GM19240 (cell line): ENCODE measurements at regions not wholly inside any gene's neighbourhood (a gene's known extent, or its start where the extent isn't known, plus 50 kb on each side); places are given as distances from the start of the nearest gene placed in this dataset.
"Not testable (repeated sequence)": the region's sequence is repeated elsewhere in the genome, so short reads cannot be mapped to it uniquely, and the experiment has no call there.

ENCODE experiments used
- DNase-seq: peaks from one replicate; pipeline ENCODE4 v3.0.0; 2011; ENCODE audit warnings: low spot score; ENCODE audit not compliant: insufficient read length

DNA sequence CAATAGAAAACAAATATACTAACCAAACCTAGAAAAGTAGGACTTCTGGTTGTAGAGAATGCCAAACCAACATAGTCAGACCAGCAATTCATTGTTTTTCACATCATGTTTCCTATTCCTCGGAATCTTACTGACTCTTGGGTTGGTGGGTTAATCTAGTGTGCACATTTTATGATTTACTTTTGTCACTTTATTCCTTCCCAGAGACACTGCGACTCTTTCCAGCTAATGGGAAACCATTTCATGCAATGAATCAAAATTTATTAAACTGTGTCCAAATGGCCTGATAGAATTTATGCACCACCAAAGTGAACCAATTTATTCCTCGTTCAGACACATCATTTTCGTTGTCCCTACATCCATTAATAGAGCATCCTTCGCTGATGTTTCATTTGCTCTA, 464.9 kb downstream of the RPS29 start:
- DNase-seq, result no peak

- no peak for DNase-seq
These were observed 471.9 kb downstream of the RPS29 start for GRCh38 chr14:49114161-49114893.

- no peak for DNase-seq
These were observed 479.2 kb downstream of the RPS29 start for GRCh38 chr14:49106741-49107667.

- DNase-seq, result no peak
These were observed 480.2 kb downstream of the RPS29 start for GRCh38 chr14:49105956-49106355.

DNA sequence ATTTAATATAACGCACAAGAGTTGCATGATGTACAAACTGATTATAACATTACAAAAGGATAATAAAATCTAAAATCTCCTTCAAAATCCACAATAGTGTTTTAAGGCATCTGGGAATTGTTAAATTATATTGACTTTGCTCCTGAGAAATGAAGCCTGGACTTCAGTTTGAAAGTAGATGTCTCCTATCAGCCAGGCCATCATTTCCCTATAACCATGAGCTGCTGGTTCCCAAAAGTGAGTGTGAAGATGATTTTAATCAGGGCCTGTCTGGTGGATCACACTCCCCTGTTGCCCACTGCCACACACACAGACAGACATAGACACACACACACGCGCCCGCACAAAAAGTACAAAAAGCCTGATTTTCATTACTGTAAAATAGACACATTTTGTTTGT, 480.7 kb downstream of the RPS29 start:
- DNase-seq, result no peak

DNA sequence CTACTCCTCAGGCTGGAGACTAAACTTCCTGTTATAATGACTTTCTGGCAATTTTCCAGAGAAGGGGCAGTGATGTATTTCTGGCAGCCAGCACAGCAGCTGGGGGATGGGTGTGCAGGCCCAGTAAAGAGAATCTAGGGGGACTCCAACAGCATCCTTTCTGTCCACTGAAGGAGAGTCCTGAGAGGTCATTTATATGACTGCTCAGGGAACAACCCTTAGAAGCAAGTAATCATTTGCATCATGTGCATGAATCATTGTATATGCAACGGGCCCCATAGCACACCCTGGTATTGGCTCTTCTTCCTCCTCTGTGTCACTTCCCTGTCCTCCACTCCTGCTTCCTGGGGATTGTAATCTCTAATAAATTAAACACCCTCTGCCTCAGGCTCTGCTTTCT, 493.8 kb downstream of the RPS29 start:
- no peak for DNase-seq

DNA sequence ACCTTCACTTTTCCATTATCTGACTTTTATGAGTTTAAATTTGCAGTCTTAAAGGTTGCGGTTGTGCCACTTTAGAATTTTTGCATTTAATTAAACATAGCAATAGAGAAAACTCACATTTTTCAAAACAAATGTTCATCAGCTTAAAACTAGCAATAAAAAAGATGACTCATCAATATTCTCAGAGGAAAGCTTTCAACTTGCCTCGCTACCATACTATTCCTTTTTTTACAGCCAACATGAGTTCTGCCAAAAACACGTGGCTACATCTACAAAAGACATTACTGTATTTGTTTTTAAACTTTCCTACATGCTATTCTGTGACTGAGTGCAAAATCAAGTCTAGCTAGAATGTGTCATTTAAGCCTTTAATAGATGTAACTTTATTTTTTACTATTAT, 497.1 kb downstream of the RPS29 start:
- DNase-seq, result no peak

- not testable (repeated sequence) for DNase-seq
These were observed 512.9 kb downstream of the RPS29 start for GRCh38 chr14:49073292-49073691.

- no peak for DNase-seq
These were observed 527.7 kb downstream of the RPS29 start for GRCh38 chr14:49058511-49058910.

GRCh38 chr14:49057838-49058510, 528.2 kb downstream of the RPS29 start:
- no peak for DNase-seq

GRCh38 chr14:49056021-49056420, 530.2 kb downstream of the RPS29 start:
- DNase-seq, result no peak

- no peak for DNase-seq
These were observed 533.7 kb downstream of the RPS29 start for GRCh38 chr14:49052521-49052920.

- no peak for DNase-seq
These were observed 534.7 kb downstream of the RPS29 start for GRCh38 chr14:49051328-49052060.

- no peak for DNase-seq
These were observed 535.4 kb downstream of the RPS29 start for GRCh38 chr14:49050822-49051221.

DNA sequence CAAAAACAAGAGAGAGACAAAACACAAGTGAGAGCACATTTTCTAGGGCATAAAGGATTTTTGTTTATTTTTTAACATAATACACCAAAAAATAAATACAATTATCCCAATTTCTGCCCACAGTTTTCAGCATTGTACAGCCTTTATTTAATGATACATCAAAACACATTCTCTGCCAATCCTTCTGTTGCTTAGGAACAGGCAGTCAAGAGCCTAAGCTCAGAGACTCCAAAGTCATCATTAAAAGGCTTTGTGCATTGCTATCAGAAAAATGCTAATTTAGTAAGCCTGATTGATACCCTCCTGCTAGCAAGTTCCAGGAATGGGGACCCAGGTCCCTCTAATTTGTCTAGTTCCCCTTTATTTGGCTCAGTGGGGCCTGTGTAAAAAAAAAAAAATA, 536.5 kb downstream of the RPS29 start:
- no peak for DNase-seq

DNA sequence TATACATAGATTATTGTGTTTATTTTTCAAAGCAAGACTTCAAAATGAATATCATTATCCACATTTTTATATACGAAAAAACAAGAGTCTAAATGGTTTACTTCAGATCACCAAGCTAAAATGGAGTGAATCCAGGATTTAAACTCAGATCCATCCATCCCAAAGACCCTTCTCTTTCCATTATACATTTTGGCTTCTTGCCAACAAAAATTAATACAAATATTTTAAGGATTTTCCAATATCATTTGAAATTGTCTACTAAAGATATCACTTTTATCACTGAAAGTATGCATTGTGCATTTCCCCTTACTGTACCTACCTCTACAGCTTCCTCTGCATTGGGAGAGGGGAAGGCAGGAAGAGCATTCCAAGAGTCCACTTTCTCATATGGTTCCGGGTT, 541.2 kb downstream of the RPS29 start:
- no peak for DNase-seq

DNA sequence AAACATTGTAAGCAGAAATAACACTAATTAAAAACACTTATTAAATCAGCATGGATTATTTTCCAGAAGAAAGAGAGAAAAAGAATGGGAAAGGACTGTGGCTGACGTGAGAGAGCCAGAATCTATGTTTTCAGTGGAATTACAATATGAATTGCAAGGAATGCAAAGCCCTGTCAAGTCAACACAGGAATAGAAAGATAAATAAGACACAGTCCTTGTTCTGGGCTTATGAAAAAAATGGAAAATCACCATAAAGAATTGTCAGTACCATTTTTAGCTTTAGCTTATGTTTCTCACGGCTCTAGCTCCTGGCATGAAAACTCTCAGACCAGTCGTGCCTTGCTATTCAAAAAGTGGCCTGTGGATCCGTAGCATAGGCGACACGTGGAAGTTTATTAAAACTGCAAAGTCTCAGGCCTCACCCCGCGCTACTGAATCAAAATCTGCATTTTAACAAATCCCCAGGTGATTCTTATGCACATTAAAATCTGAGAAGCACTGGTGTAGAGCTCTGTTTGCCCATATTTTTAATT, 549.1 kb downstream of the RPS29 start:
- no peak for DNase-seq

- DNase-seq, result no peak
These were observed 549.9 kb downstream of the RPS29 start for GRCh38 chr14:49036266-49036665.

GRCh38 chr14:49033131-49033530, 553.0 kb downstream of the RPS29 start:
- no peak for DNase-seq

DNA sequence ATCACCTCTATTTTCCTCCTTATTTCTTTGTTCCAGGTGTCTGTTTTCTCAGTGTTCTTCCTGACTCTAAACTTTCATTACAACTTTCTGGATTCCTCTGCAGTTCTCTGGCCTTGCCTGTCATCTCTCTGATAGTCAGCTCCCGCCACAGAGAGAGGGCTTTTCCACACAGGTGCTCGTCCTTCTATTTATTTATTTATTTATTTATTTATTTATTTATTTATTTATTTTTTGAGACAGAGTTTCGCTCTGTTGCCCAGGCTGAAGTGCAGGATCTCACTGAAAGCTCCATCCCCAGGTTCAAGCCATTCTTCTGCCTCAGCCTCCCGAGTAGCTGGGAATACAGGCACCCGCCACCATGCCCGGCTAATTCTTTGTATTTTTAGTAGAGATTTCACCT, 554.5 kb downstream of the RPS29 start:
- DNase-seq, result not testable (repeated sequence)

- no peak for DNase-seq
These were observed 566.6 kb downstream of the RPS29 start for GRCh38 chr14:49019467-49020115.
